ENCODE measurements at regions not wholly inside any gene's neighbourhood (a gene's known extent, or its start where the extent isn't known, plus 50 kb on each side); places are given as distances from the start of the nearest gene placed in this dataset.

- no peak overlapping the region for H3K27ac ChIP-seq
- no peak for DNase-seq
- TF ChIP-seq EP300 (IDR thresholded peaks at IDR 0.05) (no peak), POLR2AphosphoS5 (IDR thresholded peaks at IDR 0.05) (no peak), POLR2A (IDR thresholded peaks at IDR 0.05) (no peak)
- TF ChIP-seq, protein P1, sequence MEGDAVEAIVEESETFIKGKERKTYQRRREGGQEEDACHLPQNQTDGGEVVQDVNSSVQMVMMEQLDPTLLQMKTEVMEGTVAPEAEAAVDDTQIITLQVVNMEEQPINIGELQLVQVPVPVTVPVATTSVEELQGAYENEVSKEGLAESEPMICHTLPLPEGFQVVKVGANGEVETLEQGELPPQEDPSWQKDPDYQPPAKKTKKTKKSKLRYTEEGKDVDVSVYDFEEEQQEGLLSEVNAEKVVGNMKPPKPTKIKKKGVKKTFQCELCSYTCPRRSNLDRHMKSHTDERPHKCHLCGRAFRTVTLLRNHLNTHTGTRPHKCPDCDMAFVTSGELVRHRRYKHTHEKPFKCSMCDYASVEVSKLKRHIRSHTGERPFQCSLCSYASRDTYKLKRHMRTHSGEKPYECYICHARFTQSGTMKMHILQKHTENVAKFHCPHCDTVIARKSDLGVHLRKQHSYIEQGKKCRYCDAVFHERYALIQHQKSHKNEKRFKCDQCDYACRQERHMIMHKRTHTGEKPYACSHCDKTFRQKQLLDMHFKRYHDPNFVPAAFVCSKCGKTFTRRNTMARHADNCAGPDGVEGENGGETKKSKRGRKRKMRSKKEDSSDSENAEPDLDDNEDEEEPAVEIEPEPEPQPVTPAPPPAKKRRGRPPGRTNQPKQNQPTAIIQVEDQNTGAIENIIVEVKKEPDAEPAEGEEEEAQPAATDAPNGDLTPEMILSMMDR (IDR thresholded peaks at IDR 0.05) = no peak
- no peaks in the 10 kb centered on the region for H3K4me1 ChIP-seq
- WGBS, 2 donors = 45 to 64% methylated on average over 6 of the region's 6 CpGs
- H3K36me3 ChIP-seq = no peaks in the 10 kb centered on the region
- H3K4me3 ChIP-seq = no peak overlapping the region
- no peaks in the 10 kb centered on the region for H3K9me3 ChIP-seq
- no peaks in the 10 kb centered on the region for H3K27me3 ChIP-seq
- intact Hi-C loops (cut with DNase I) = no loop called here
Observed at GRCh38 chr4:17152941-17153540, 254.6 kb upstream of the LDB2 start.

- intact Hi-C loops (cut with DNase I) = no loop called here
- peaks cover 0 to 9% (median 4%) of the 10 kb centered on the region in 4 donors for H3K9me3 ChIP-seq
- no peak overlapping the region for H3K27ac ChIP-seq
Observed at GRCh38 chr4:17142232-17142711, 243.8 kb upstream of the LDB2 start.

DNA sequence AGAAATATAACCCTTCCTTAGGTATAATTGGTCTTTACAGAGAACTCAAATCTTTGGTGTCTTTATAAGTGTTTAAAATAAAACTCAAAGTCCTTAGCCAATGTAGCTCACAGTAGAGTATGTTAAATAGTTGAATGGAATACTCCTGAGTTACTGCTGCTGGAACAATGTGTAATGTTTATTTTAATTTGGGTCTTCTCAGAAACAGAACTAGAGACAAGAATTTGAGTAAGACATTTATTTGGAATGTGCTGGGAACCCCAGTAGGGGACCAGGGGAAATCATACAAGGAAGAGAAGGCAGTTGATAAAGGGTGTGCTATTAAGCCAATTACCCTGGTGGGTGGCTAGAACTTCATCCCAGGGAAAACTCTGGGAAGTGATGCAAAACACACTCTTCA is 240.4 kb upstream of the LDB2 start:
- H3K9me3 ChIP-seq = peaks cover 0 to 9% (median 4%) of the 10 kb centered on the region in 4 donors
- no peak overlapping the region for H3K4me3 ChIP-seq
- no peak overlapping the region for H3K27ac ChIP-seq
- no peaks in the 10 kb centered on the region for H3K27me3 ChIP-seq
- H3K4me1 ChIP-seq = no peaks in the 10 kb centered on the region
- H3K36me3 ChIP-seq = no peaks in the 10 kb centered on the region
- TF ChIP-seq POLR2A (IDR thresholded peaks at IDR 0.05) (no peak), EP300 (IDR thresholded peaks at IDR 0.05) (no peak), POLR2AphosphoS5 (IDR thresholded peaks at IDR 0.05) (no peak)
- TF ChIP-seq, protein P1 (IDR thresholded peaks at IDR 0.05) = no peak
- DNase-seq = no peak
- intact Hi-C loops (cut with DNase I) = no loop called here

More at GRCh38 chr4:17142232-17142711, 243.8 kb upstream of the LDB2 start:
- no peaks in the 10 kb centered on the region for H3K4me1 ChIP-seq
- H3K36me3 ChIP-seq = no peaks in the 10 kb centered on the region
- H3K4me3 ChIP-seq = no peak overlapping the region
- TF ChIP-seq EP300 (IDR thresholded peaks at IDR 0.05) = no peak
- no peak for TF ChIP-seq POLR2AphosphoS5 (IDR thresholded peaks at IDR 0.05)
- TF ChIP-seq, protein P1 (IDR thresholded peaks at IDR 0.05) = no peak
- no peak for TF ChIP-seq POLR2A (IDR thresholded peaks at IDR 0.05)
- no peaks in the 10 kb centered on the region for H3K27me3 ChIP-seq
- no peak for DNase-seq

GRCh38 chr4:17134565-17134964 is 236.1 kb upstream of the LDB2 start:
- no peaks in the 10 kb centered on the region for H3K27me3 ChIP-seq
- no peak for DNase-seq
- no peaks in the 10 kb centered on the region for H3K4me1 ChIP-seq
- no peaks in the 10 kb centered on the region for H3K36me3 ChIP-seq
- no peak overlapping the region for H3K4me3 ChIP-seq
- TF ChIP-seq, protein P1 (IDR thresholded peaks at IDR 0.05) = no peak
- H3K9me3 ChIP-seq = peaks cover 0 to 7% (median 4%) of the 10 kb centered on the region in 4 donors
- intact Hi-C loops (cut with DNase I) = no loop called here
- no peak overlapping the region for H3K27ac ChIP-seq

GRCh38 chr4:17134100-17134499 is 235.7 kb upstream of the LDB2 start:
- H3K27ac ChIP-seq = no peak overlapping the region
- no peaks in the 10 kb centered on the region for H3K36me3 ChIP-seq
- TF ChIP-seq, protein P1 (IDR thresholded peaks at IDR 0.05) = no peak
- no peak for TF ChIP-seq POLR2A (IDR thresholded peaks at IDR 0.05)
- TF ChIP-seq POLR2AphosphoS5 (IDR thresholded peaks at IDR 0.05) = no peak
- no peak for TF ChIP-seq EP300 (IDR thresholded peaks at IDR 0.05)
- DNase-seq = no peak
- H3K27me3 ChIP-seq = no peaks in the 10 kb centered on the region
- no peak overlapping the region for H3K4me3 ChIP-seq
- intact Hi-C loops (cut with DNase I) = no loop called here
- H3K9me3 ChIP-seq = peaks cover 0 to 5% (median 3%) of the 10 kb centered on the region in 4 donors
- no peaks in the 10 kb centered on the region for H3K4me1 ChIP-seq
- WGBS, 2 donors = 88 to 91% methylated on average over 3 of the region's 3 CpGs

All from sigmoid colon (tissue), 6 donors.